Thyroid gland (tissue), 4 donors: ENCODE measurements at regions not wholly inside any gene's neighbourhood (a gene's known extent, or its start where the extent isn't known, plus 50 kb on each side); places are given as distances from the start of the nearest gene placed in this dataset.

Source experiments
- CTCF ChIP-seq, 6 experiments: fragments of 200-600 bp in 3 of 6; fragments of 450-650 bp in 3 of 6; sonication (generic) in 3 of 6; IDR thresholded peaks; one replicate each; pipeline ENCODE4 v1.5.1; 2016 to 2019; ENCODE audit warnings: antibody characterized with exemption in 6 of 6, mild to moderate bottlenecking in 2 of 6, inconsistent platforms in 1 of 6, moderate library complexity in 1 of 6
- POLR2A ChIP-seq, 2 donors: fragments of 450-650 bp; IDR thresholded peaks; one replicate each; pipeline ENCODE4 v1.6.1; 2017; ENCODE audit warnings: antibody characterized with exemption in 2 of 2, mild to moderate bottlenecking in 2 of 2, moderate library complexity in 1 of 2

GRCh38 chr6:21820442-21820841, 226.9 kb downstream of the SOX4 start:
- TF ChIP-seq POLR2A (IDR thresholded peaks at IDR 0.05) (no peak), CTCF (IDR thresholded peaks at IDR 0.05) (no peak)
